HG02678 (cell line): ENCODE measurements at regions not wholly inside any gene's neighbourhood (a gene's known extent, or its start where the extent isn't known, plus 50 kb on each side); places are given as distances from the start of the nearest gene placed in this dataset.
A peak's percentile ranks its signal among the peaks of the same experiment; 100 is the strongest.

ENCODE experiments used
- ATAC-seq: cut with Tn5 transposase; IDR thresholded peaks from one replicate; pipeline ENCODE4 v1.9.1; 2021; ENCODE audit warnings: mild to moderate bottlenecking, moderate library complexity; ENCODE audit not compliant: unreplicated experiment

GRCh38 chr12:42774238-42774637, 184.7 kb upstream of the PRICKLE1 start:
- no peak for ATAC-seq

GRCh38 chr12:42770261-42770660, 180.7 kb upstream of the PRICKLE1 start:
- no peak for ATAC-seq

- ATAC-seq: no peak
Measured at GRCh38 chr12:42769455-42769854, 179.9 kb upstream of the PRICKLE1 start.

- ATAC-seq: no peak
Measured at GRCh38 chr12:42767998-42768397, 178.5 kb upstream of the PRICKLE1 start.

GRCh38 chr12:42767326-42767954, 177.9 kb upstream of the PRICKLE1 start:
- ATAC-seq: no peak

- ATAC-seq: no peak
Measured at GRCh38 chr12:42766754-42767153, 177.2 kb upstream of the PRICKLE1 start.

GRCh38 chr12:42766026-42766425, 176.5 kb upstream of the PRICKLE1 start:
- ATAC-seq: no peak

GRCh38 chr12:42763682-42764081, 174.1 kb upstream of the PRICKLE1 start:
- ATAC-seq: no peak

GRCh38 chr12:42762395-42762925, 172.9 kb upstream of the PRICKLE1 start:
- no peak for ATAC-seq

GRCh38 chr12:42761601-42762350, 172.2 kb upstream of the PRICKLE1 start:
- no peak for ATAC-seq

- no peak for ATAC-seq
Measured at GRCh38 chr12:42761086-42761485, 171.5 kb upstream of the PRICKLE1 start.

- no peak for ATAC-seq
Measured at GRCh38 chr12:42760550-42760949, 171.0 kb upstream of the PRICKLE1 start.

GRCh38 chr12:42759622-42760273, 170.2 kb upstream of the PRICKLE1 start:
- ATAC-seq: no peak

- ATAC-seq: no peak
Measured at GRCh38 chr12:42758806-42759205, 169.3 kb upstream of the PRICKLE1 start.

- ATAC-seq: no peak
Measured at GRCh38 chr12:42757624-42758119, 168.1 kb upstream of the PRICKLE1 start.

GRCh38 chr12:42756841-42757623, 167.5 kb upstream of the PRICKLE1 start:
- ATAC-seq: peak; percentile 60

- no peak for ATAC-seq
Measured at GRCh38 chr12:42750356-42750755, 160.8 kb upstream of the PRICKLE1 start.

GRCh38 chr12:42749239-42749638, 159.7 kb upstream of the PRICKLE1 start:
- no peak for ATAC-seq

GRCh38 chr12:42744539-42745182, 155.1 kb upstream of the PRICKLE1 start:
- ATAC-seq: no peak

- ATAC-seq: no peak
Measured at GRCh38 chr12:42742716-42743115, 153.2 kb upstream of the PRICKLE1 start.
